GM12878 (cell line): ENCODE measurements at regions not wholly inside any gene's neighbourhood (a gene's known extent, or its start where the extent isn't known, plus 50 kb on each side); places are given as distances from the start of the nearest gene placed in this dataset.

ENCODE experiments used
- ATAC-seq: fragments of 200-7000 bp; cut with Tn5 transposase; 3 replicates; pipeline ENCODE4 v1.9.1; 2020; ENCODE audit warnings: mild to moderate bottlenecking, moderate library complexity
- BruUV-seq: library from RNA; stranded (reverse); fragments of 400-500 nt; replicated peaks from 2 replicates; lab custom pipeline; 2021; lab: Mats Ljungman, UMichigan
- CTCF ChIA-PET: fragments of 300-600 bp; sonication (Branson Sonifier 250); formaldehyde crosslinking; extraction: SDS; loops from one replicate; lab custom pipeline; 2021; ENCODE audit warnings: inconsistent platforms; lab: Yijun Ruan, JAX
- POLR2A ChIA-PET: fragments of 350-600 bp; formaldehyde crosslinking; extraction: SDS; loops from one replicate; lab custom pipeline; 2021; ENCODE audit warnings: inconsistent platforms; lab: Charles Lee
- RAD21 ChIA-PET: fragments of 300-600 bp; sonication (Branson Sonifier 250); formaldehyde crosslinking; loops from one replicate; lab custom pipeline; 2023; ENCODE audit warnings: antibody characterized with exemption; ENCODE audit not compliant: unreplicated experiment; lab: Charles Lee
- SMC1A ChIA-PET: fragments of 300-600 bp; sonication (Branson Sonifier 250); formaldehyde crosslinking; loops from one replicate; lab custom pipeline; 2023; ENCODE audit not compliant: unreplicated experiment, uncharacterized antibody; lab: Charles Lee
- DNase-seq: peaks from one replicate; pipeline ENCODE4 v3.0.0-alpha.2; 2011; ENCODE audit warnings: low read depth, low spot score
- FAIRE-seq: peaks from 3 replicates; lab custom pipeline; 2011; peaks lifted over from hg19 to GRCh38; lab: Jason Lieb, UNC
- H2AFZ ChIP-seq: 2 replicates; pipeline ENCODE4 v1.6.0; 2011; ENCODE audit warnings: low read depth, low read length, control low read depth; ENCODE audit not compliant: control insufficient read depth
- H3K27ac ChIP-seq: 2 replicates; pipeline ENCODE4 v1.5.1; 2011; ENCODE audit warnings: control low read depth; ENCODE audit not compliant: control insufficient read depth, insufficient read depth
- H3K27me3 ChIP-seq, 2 experiments: replicated peaks in 1 of 2; 2 replicates each; pipeline versions ENCODE4 v1.6.0 to v1.6.1; 2011; ENCODE audit warnings: low read length in 1 of 2; ENCODE audit not compliant: control insufficient read depth in 2 of 2, insufficient read depth in 2 of 2
- H3K36me3 ChIP-seq, 2 experiments: 2 replicates each; pipeline ENCODE4 v1.5.1; 2011; ENCODE audit warnings: low read length in 1 of 2; ENCODE audit not compliant: control insufficient read depth in 2 of 2, insufficient read depth in 2 of 2
- H3K4me1 ChIP-seq: 2 replicates; pipeline ENCODE4 v1.6.1; 2011; ENCODE audit warnings: mild to moderate bottlenecking, low read length, moderate library complexity, mixed read lengths; ENCODE audit not compliant: control insufficient read depth, insufficient read depth
- H3K4me2 ChIP-seq: 2 replicates; pipeline ENCODE4 v1.6.0; 2011; ENCODE audit warnings: control low read depth; ENCODE audit not compliant: control insufficient read depth, insufficient read depth
- H3K4me3 ChIP-seq: fragments of 200-600 bp; sonication (generic); 2 replicates; pipeline ENCODE4 v1.5.1; 2016
- H3K79me2 ChIP-seq: 2 replicates; pipeline ENCODE4 v1.6.0; 2011; ENCODE audit warnings: low read length; ENCODE audit not compliant: control insufficient read depth, insufficient read depth
- H3K9ac ChIP-seq: 2 replicates; pipeline ENCODE4 v1.8.0; 2011; ENCODE audit warnings: low read length, control low read depth, mixed read lengths; ENCODE audit not compliant: control insufficient read depth, insufficient read depth
- H3K9me3 ChIP-seq: replicated peaks from 3 replicates; pipeline ENCODE4 v1.5.1; 2011; ENCODE audit warnings: mild to moderate bottlenecking, low read length; ENCODE audit not compliant: control insufficient read depth, insufficient read depth
- H4K20me1 ChIP-seq: 2 replicates; pipeline ENCODE4 v1.6.0; 2011; ENCODE audit not compliant: control insufficient read depth, insufficient read depth
- CHD2 ChIP-seq: IDR thresholded peaks from 2 replicates; pipeline ENCODE4 v1.6.1; 2011; ENCODE audit warnings: low read depth, low read length, improper control_type of control experiment, borderline replicate concordance
- ETV6 ChIP-seq, 2 experiments: fragments of 450-650 bp in 1 of 2; IDR thresholded peaks in 1 of 2; conservative IDR thresholded peaks in 1 of 2; 2 replicates each; pipeline ENCODE4 v1.6.1; 2014; ENCODE audit warnings: antibody characterized with exemption in 1 of 2, borderline replicate concordance in 1 of 2, low read depth in 1 of 2, mild to moderate bottlenecking in 1 of 2, moderate library complexity in 1 of 2
- MYB ChIP-seq: fragments of 150-350 bp; IDR thresholded peaks from 2 replicates; pipeline ENCODE4 v1.6.1; 2014; ENCODE audit warnings: mild to moderate bottlenecking, low read depth, low read length, borderline replicate concordance
- NR2C2 ChIP-seq: IDR thresholded peaks from 2 replicates; pipeline ENCODE4 v1.6.1; 2011; ENCODE audit warnings: borderline replicate concordance, low read depth; ENCODE audit not compliant: control insufficient read depth, insufficient read length
- NRF1 ChIP-seq: conservative IDR thresholded peaks from 2 replicates; pipeline ENCODE4 v1.6.1; 2011; ENCODE audit warnings: mild to moderate bottlenecking, low read depth, low read length, improper control_type of control experiment
- USF2 ChIP-seq: IDR thresholded peaks from 2 replicates; pipeline ENCODE4 v1.6.1; 2011; ENCODE audit warnings: low read depth, low read length, improper control_type of control experiment, borderline replicate concordance
- ZBTB11 ChIP-seq: fragments of 450-650 bp; formaldehyde crosslinking; IDR thresholded peaks from 2 replicates; pipeline ENCODE4 v1.5.0; 2022; ENCODE audit warnings: mild to moderate bottlenecking, missing genetic modification characterization
- ZNF592 ChIP-seq: fragments of 450-650 bp; IDR thresholded peaks from 2 replicates; pipeline ENCODE4 v1.6.1; 2017; ENCODE audit warnings: mild to moderate bottlenecking, moderate library complexity
- ZSCAN29 ChIP-seq: fragments of 450-650 bp; IDR thresholded peaks from 2 replicates; pipeline ENCODE4 v1.6.1; 2017; ENCODE audit warnings: mild to moderate bottlenecking, moderate library complexity
- WGBS: methylation state at CpG from one replicate; pipeline ENCODE4 v1.1.6; 2016; ENCODE audit warnings: low lambda C conversion rate; ENCODE audit not compliant: insufficient replicate concordance, insufficient coverage; ENCODE audit errors: missing lambda C conversion rate; 5-methylcytosine and 5-hydroxymethylcytosine counted together
- in situ Hi-C: fragments of 300-500 bp; cut with MboI; formaldehyde crosslinking; loops from 9 replicates; pipeline ENCODE4 v1.14.3; 2018; ENCODE audit warnings: mixed read lengths
- intact Hi-C: fragments of 100-400 bp; cut with micrococcal nuclease; formaldehyde crosslinking; loops from one replicate; pipeline ENCODE4 v1.14.2; 2022; ENCODE audit not compliant: unreplicated experiment

- SMC1A ChIA-PET = no interaction called here
- POLR2A ChIA-PET = no interaction called here
- H2AFZ ChIP-seq = no peak overlapping the region
- ATAC-seq (no peak), FAIRE-seq (no peak), DNase-seq (no peak)
- 60% methylated on average over 3 of the region's 3 CpGs for WGBS
- no peaks in the 10 kb centered on the region for H4K20me1 ChIP-seq
- BruUV-seq = no TSS peak
- H3K36me3 ChIP-seq = no peaks in the 10 kb centered on the region
- no peaks in the 10 kb centered on the region for H3K9me3 ChIP-seq
- H3K4me1 ChIP-seq = no peaks in the 10 kb centered on the region
- H3K4me3 ChIP-seq = no peak overlapping the region
- no peak for TF ChIP-seq MYB
- no peak for TF ChIP-seq ETV6 (conservative IDR thresholded peaks at IDR 0.05 in 1 of 2, IDR thresholded peaks at IDR 0.05 in 1 of 2; ENCODE audit: borderline replicate concordance in 1 of 2, low read depth in 1 of 2)
- no peak for TF ChIP-seq ZSCAN29
- TF ChIP-seq NR2C2 = no peak
- H3K27me3 ChIP-seq = no peaks in the 10 kb centered on the region
- H3K4me2 ChIP-seq = no peak overlapping the region
- H3K79me2 ChIP-seq = no peaks in the 10 kb centered on the region
- intact Hi-C loops (no loop called here), in situ Hi-C loops (no loop called here)
- RAD21 ChIA-PET = no interaction called here
- H3K9ac ChIP-seq = no peak overlapping the region
- H3K27ac ChIP-seq = no peak overlapping the region
- CTCF ChIA-PET = no interaction called here
These were observed 535.4 kb downstream of the PRKD1 start for GRCh38 chr14:29392287-29392686.

- H3K4me2 ChIP-seq = no peak overlapping the region
- no TSS peak for BruUV-seq
- intact Hi-C loops = no loop called here
- TF ChIP-seq ZNF592 = no peak
- TF ChIP-seq CHD2 = no peak
- no peak for TF ChIP-seq ZBTB11 (CRISPR knock-in tag)
- TF ChIP-seq NRF1 = no peak
- TF ChIP-seq USF2 = no peak
These were observed 524.6 kb downstream of the PRKD1 start for GRCh38 chr14:29403091-29403490.

More at GRCh38 chr14:29403091-29403490, 524.6 kb downstream of the PRKD1 start:
- in situ Hi-C loops = no loop called here
- DNase-seq (no peak), FAIRE-seq (no peak), ATAC-seq (no peak)
- WGBS = 0% methylated on average over 2 of the region's 2 CpGs
- no peak overlapping the region for H3K27ac ChIP-seq
- H3K27me3 ChIP-seq = no peaks in the 10 kb centered on the region
- no peaks in the 10 kb centered on the region for H4K20me1 ChIP-seq
- RAD21 ChIA-PET = no interaction called here
- H3K4me1 ChIP-seq = no peaks in the 10 kb centered on the region
- H3K9me3 ChIP-seq = no peaks in the 10 kb centered on the region
- CTCF ChIA-PET = no interaction called here
- H3K79me2 ChIP-seq = no peaks in the 10 kb centered on the region
- H3K9ac ChIP-seq = no peak overlapping the region
- POLR2A ChIA-PET = no interaction called here
- SMC1A ChIA-PET = no interaction called here
- H3K36me3 ChIP-seq = no peaks in the 10 kb centered on the region
- no peak overlapping the region for H2AFZ ChIP-seq
- no peak overlapping the region for H3K4me3 ChIP-seq
